Body of pancreas (tissue), 4 donors: ENCODE measurements at regions not wholly inside any gene's neighbourhood (a gene's known extent, or its start where the extent isn't known, plus 50 kb on each side); places are given as distances from the start of the nearest gene placed in this dataset.

Experiments used
- ATAC-seq: fragments of 150-250 bp; one replicate; pipeline ENCODE4 v1.9.1; 2016
- DNase-seq, 4 donors: peaks; one replicate each; pipeline ENCODE4 v3.0.0-alpha.2; 2019
- H3K27ac ChIP-seq, 4 donors: fragments of 200-600 bp; sonication (generic); 1 replicate in 3 of 4; 2 replicates in 1 of 4; pipeline versions ENCODE4 v1.5.1 to v1.6.1; 2016 to 2019; ENCODE audit warnings: mild to moderate bottlenecking in 1 of 4, mixed read lengths in 1 of 4, moderate library complexity in 1 of 4
- H3K27me3 ChIP-seq, 2 donors: fragments of 200-600 bp; sonication (generic); one replicate each; pipeline ENCODE4 v1.6.0; 2016; ENCODE audit warnings: mild to moderate bottlenecking in 1 of 2
- H3K36me3 ChIP-seq, 2 donors: fragments of 200-600 bp; sonication (generic); replicated peaks in 1 of 2; 2 replicates each; pipeline ENCODE4 v1.5.1; 2016; ENCODE audit warnings: low read depth in 2 of 2; ENCODE audit not compliant: insufficient read depth in 1 of 2
- H3K4me1 ChIP-seq: fragments of 200-600 bp; sonication (generic); one replicate; pipeline ENCODE4 v1.6.0; 2016
- H3K4me3 ChIP-seq, 2 donors: fragments of 200-600 bp; sonication (generic); 1 replicate in 1 of 2; 2 replicates in 1 of 2; pipeline ENCODE4 v1.5.1; 2016 to 2019
- H3K9me3 ChIP-seq, 3 donors: fragments of 200-600 bp; sonication (generic); 1 replicate in 2 of 3; 2 replicates in 1 of 3; pipeline ENCODE4 v1.5.1; 2016
- POLR2A ChIP-seq, 3 donors: fragments of 450-650 bp; IDR thresholded peaks; one replicate each; pipeline ENCODE4 v1.6.1; 2016; ENCODE audit warnings: antibody characterized with exemption in 3 of 3, mild to moderate bottlenecking in 2 of 3
- WGBS, 2 donors: methylation state at CpG; one replicate each; pipeline ENCODE4 v1.1.5; 2017; 5-methylcytosine and 5-hydroxymethylcytosine counted together
- intact Hi-C: fragments of 100-400 bp; cut with DNase I; formaldehyde crosslinking; loops from one replicate; pipeline ENCODE4 v1.15.1; 2023
- TF ChIP-seq, protein P1 (sequence below), 7 experiments: fragments of 450-650 bp in 4 of 7; fragments of 200-600 bp in 3 of 7; sonication (generic) in 3 of 7; IDR thresholded peaks; one replicate each; pipeline ENCODE4 v1.5.1; 2016 to 2019; ENCODE audit warnings: antibody characterized with exemption in 7 of 7

GRCh38 chr11:126139111-126140091 lies 72.0 kb downstream of the RPUSD4 start:
- no peaks in the 10 kb centered on the region for H3K27me3 ChIP-seq
- peaks cover 30% of the 10 kb centered on the region for H3K4me1 ChIP-seq
- peak; percentile 24 for ATAC-seq
- TF ChIP-seq, protein P1, sequence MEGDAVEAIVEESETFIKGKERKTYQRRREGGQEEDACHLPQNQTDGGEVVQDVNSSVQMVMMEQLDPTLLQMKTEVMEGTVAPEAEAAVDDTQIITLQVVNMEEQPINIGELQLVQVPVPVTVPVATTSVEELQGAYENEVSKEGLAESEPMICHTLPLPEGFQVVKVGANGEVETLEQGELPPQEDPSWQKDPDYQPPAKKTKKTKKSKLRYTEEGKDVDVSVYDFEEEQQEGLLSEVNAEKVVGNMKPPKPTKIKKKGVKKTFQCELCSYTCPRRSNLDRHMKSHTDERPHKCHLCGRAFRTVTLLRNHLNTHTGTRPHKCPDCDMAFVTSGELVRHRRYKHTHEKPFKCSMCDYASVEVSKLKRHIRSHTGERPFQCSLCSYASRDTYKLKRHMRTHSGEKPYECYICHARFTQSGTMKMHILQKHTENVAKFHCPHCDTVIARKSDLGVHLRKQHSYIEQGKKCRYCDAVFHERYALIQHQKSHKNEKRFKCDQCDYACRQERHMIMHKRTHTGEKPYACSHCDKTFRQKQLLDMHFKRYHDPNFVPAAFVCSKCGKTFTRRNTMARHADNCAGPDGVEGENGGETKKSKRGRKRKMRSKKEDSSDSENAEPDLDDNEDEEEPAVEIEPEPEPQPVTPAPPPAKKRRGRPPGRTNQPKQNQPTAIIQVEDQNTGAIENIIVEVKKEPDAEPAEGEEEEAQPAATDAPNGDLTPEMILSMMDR (IDR thresholded peaks at IDR 0.05): no peak
- no peak for TF ChIP-seq POLR2A (IDR thresholded peaks at IDR 0.05)
- peak in 1 of 4 donors; percentile 38 for DNase-seq
- 60 to 68% methylated on average over 11 to 13 of the region's 13 CpGs for WGBS, 2 donors
- no peak overlapping the region for H3K4me3 ChIP-seq
- peak overlapping the region in 2 of 4 donors; percentile 16 to 39 for H3K27ac ChIP-seq
- intact Hi-C loops: no loop called here
- no peaks in the 10 kb centered on the region for H3K9me3 ChIP-seq
- no peaks in the 10 kb centered on the region for H3K36me3 ChIP-seq

GRCh38 chr11:126138636-126139035 lies 72.8 kb downstream of the RPUSD4 start:
- 88% methylated on average over 5 to 7 of the region's 7 CpGs for WGBS, 2 donors
- Histone ChIP-seq H3K27me3 (no peaks in the 10 kb centered on the region), H3K36me3 (no peaks in the 10 kb centered on the region), H3K9me3 (no peaks in the 10 kb centered on the region), H3K27ac (no peak overlapping the region), H3K4me3 (no peak overlapping the region), H3K4me1 (peaks cover 30% of the 10 kb centered on the region)
- no peak for TF ChIP-seq POLR2A (IDR thresholded peaks at IDR 0.05)
- TF ChIP-seq, protein P1 (IDR thresholded peaks at IDR 0.05): no peak
- DNase-seq (no peak), ATAC-seq (no peak)
- intact Hi-C loops: no loop called here

DNA sequence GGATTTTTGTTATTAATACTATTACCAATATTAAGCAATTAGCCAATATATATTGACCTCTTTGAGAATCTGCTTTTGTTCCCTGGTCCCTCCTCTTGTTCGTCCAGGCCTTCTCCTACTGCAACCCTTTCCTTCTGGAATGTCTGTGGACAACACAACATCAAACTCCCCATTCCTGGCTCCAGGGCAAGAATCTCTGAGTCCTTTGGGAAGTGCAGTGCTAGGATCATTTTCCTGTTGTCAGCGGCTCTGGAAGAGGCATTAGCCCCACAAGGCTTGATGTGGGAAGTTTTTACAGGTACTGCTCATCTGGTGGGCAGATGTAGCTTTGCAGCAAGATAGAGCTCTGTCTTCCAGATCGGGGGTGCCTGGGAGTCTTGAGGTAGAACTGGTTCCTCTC lies 74.3 kb downstream of the RPUSD4 start:
- no peaks in the 10 kb centered on the region for H3K27me3 ChIP-seq
- no peak overlapping the region for H3K27ac ChIP-seq
- peaks cover 35% of the 10 kb centered on the region for H3K4me1 ChIP-seq
- H3K36me3 ChIP-seq: no peaks in the 10 kb centered on the region
- WGBS, 2 donors: 66 to 71% methylated on average over 2 to 3 of the region's 3 CpGs
- H3K4me3 ChIP-seq: no peak overlapping the region
- no peak for ATAC-seq
- TF ChIP-seq, protein P1 (IDR thresholded peaks at IDR 0.05): no peak
- no peak for TF ChIP-seq POLR2A (IDR thresholded peaks at IDR 0.05)
- no peak for DNase-seq
- intact Hi-C loops: no loop called here
- H3K9me3 ChIP-seq: no peaks in the 10 kb centered on the region

DNA sequence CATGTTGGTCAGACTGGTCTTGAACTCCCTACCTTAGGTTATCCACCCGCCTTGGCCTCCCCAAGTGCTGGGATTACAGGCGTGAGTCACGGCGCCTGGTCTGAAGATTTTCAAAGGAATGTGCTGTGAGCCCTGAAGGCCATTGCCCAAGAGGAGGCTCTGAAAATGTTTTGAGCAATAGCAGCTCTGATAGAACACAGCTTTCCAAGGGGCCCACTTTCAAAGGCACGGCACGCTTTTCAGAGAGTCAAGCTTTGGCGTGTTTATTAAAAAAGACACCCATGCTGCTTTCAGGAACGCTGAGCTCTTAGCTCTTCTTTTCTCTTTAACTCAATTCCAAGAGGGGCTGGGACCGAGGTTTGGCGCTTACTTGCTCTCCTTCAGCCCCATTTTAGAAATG lies 73.8 kb upstream of the CDON start:
- peak; percentile 9 for ATAC-seq
- intact Hi-C loops: no loop called here

More for the DNA sequence above, 73.8 kb upstream of the CDON start:
- TF ChIP-seq POLR2A (IDR thresholded peaks at IDR 0.05): no peak
- TF ChIP-seq, protein P1 (IDR thresholded peaks at IDR 0.05): no peak
- peaks cover 41% of the 10 kb centered on the region for H3K4me1 ChIP-seq
- H3K27ac ChIP-seq: no peak overlapping the region
- WGBS, 2 donors: 87 to 90% methylated on average over 10 of the region's 10 CpGs
- no peaks in the 10 kb centered on the region for H3K36me3 ChIP-seq
- DNase-seq: peak in 1 of 4 donors; percentile 52
- H3K9me3 ChIP-seq: no peaks in the 10 kb centered on the region
- no peak overlapping the region for H3K4me3 ChIP-seq
- H3K27me3 ChIP-seq: no peaks in the 10 kb centered on the region
